GM11168 (cell line): ENCODE measurements at regions not wholly inside any gene's neighbourhood (a gene's known extent, or its start where the extent isn't known, plus 50 kb on each side); places are given as distances from the start of the nearest gene placed in this dataset.

Experiments used
- in situ Hi-C: fragments of 300-500 bp; cut with MboI; formaldehyde crosslinking; loops from one replicate; pipeline ENCODE4 v1.12.0; 2022; ENCODE audit warnings: low sequenced_read_pairs; ENCODE audit not compliant: unreplicated experiment

DNA sequence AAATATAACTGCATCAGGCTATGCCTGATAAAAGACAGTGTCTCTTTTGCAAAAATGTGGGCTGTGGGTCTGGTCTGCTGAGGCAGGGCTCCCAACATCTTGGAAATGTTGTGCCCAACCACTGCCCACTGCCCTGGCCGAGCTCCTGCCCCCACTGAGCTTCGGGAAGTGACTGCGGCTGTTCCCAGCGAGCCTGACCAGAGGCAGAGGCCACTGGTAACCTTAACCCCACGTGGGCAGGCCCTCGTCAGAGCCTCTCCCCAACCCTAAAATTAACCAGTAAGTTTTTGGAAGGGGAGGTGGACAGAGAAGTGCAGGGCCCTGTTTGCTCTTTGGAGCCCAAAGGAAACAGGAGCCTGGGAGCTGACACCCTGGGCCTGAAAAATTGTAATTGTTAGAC, 225.9 kb downstream of the MAFB start:
- in situ Hi-C loops = no loop called here

DNA sequence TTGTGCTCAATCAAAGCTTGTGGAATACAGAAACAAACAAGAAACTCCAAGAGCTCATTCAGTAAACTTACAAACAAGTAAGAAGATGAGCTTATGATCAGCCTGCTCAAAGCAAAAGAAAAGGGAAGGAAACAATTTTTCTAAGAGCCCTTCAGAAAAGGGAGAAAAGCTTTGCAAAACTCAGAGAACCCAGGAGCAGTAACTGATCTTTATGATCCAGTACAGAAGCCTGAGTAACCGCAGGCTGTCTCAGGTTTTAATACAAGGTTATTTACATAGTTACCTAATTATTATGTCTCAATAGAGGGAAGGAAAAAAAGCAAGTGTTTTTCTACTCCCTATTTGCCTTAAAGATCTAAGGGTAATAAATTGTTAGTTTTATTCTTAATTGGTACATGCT, 226.5 kb downstream of the MAFB start:
- in situ Hi-C loops = no loop called here

DNA sequence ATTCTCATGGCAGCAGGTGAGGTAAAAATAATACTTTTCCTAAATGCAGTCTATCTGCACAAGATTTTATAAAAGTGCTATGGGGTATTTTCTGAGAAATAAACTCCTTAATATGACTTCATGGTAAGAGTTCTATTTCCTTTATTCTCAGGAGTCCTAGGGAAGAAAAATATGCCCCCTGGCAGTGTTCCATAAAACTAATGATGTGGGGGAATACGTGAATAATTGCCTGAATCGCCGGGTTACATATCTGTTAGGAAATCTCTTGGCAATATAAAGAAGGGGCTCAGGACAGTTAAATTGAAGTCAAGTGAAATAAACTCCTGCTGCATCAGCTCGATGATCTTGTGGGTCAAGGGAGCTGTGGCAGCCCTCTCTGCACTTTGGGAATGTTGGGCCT, 229.7 kb downstream of the MAFB start:
- in situ Hi-C loops = no loop called here

DNA sequence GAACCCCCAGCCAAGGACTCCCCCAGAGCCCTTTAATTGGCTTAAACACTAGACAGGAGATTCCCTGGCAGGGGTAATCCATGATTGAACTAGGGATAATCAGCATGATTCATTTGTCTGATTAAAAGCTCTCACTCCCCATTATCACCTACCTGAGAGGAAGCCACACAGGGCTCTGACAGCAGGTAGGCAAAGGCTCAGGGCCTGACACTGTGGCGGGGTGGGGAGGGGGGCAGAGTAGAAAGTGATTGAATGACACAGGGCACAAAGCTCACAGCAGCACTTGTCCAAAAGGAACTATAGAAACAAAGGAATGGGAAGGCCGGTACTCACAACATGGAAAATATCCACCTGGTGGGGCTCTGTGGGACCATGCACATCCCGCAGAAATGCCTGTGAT, 231.6 kb downstream of the MAFB start:
- in situ Hi-C loops = no loop called here

DNA sequence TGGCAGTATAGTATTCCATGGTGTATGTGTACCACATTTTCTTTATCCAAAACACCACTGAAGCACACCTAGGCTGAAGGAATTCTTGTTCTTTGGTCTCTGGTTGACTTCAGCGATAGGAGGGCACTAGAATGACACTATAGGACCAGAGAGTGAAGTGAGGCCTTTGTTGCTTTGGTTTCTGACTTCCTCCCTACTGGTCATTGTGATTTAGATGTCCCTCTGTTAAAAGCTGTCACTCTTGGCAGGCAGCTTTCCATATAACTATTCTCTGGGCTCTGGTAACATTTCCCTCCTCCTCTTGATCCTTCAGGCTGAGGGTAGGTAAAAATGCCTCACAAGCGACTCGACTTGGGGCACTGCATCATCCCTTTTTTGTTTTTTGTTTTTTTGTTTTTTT, 236.3 kb downstream of the MAFB start:
- in situ Hi-C loops = no loop called here

DNA sequence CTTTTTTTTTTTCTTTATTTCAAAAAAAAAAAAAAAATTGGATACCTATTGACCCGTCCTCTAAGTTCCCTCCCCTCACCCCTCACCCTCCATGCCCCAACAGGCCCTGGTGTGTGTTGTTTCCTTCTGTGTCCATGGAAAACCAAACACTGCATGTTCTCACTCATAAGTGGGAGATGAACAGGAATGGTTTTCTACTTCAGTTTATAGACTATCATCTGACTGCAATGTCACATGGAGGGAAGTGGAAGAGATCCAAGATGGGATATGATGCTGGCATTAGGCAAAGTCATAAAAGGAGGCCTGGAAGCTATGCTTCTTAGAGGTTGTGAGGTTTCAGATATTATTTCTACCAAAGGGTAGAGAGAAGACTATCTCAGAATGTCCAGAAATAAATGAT, 237.5 kb downstream of the MAFB start:
- in situ Hi-C loops = no loop called here

DNA sequence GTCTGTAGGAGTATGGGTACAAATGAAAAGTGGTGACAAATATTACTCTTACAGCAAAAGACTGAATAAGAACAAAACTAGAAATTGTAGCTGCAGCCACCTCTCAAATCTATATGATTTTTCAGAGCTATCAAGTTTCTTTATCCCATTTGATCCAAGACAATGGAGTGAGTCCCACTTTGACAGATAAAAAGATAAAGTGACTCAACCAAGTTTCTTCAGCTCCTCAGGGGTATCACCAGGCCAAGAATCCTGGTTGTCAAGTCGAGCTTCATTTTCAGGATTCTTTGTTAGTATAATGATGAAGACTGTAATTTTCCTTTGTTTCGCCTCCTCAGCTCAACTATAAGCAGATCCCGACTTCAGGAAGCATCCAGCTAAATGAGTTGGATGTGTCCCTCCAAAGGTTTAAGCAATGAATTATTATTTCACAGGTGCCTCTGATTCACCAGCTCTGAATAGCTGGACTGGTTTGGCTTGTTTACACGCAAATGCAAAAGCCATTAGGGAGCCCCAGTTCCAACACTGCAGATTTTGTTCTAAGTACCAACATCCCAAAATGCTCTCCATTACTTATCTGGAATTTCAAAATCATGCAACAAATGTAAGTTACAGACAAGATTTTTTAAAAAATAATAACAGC, 238.9 kb downstream of the MAFB start:
- in situ Hi-C loops = no loop called here

DNA sequence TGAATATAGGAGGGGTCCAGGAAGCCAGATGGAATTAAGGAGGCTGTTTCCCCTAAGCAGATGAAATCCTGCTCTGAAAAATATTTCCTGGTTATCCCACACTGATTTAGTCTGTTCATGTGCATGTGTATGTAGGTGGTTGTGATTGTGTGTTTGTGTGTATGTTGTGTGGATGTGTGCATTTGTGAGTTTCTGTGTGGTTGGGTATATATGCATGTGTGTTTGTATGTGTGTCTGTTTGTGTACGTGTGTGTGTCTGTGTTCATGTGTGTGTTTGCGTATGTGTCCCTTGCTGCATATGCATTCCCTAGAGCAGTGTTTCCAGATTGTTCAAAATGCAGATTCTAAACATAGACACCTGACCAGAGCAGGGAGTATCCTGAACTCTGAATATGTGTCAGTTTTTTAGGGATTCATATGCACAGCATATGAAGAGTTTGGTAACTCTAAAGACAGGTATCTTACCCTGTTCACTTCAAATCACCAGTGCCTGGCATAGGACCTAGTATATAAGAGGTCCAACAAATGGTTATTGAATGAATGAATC, 239.8 kb downstream of the MAFB start:
- in situ Hi-C loops = no loop called here

DNA sequence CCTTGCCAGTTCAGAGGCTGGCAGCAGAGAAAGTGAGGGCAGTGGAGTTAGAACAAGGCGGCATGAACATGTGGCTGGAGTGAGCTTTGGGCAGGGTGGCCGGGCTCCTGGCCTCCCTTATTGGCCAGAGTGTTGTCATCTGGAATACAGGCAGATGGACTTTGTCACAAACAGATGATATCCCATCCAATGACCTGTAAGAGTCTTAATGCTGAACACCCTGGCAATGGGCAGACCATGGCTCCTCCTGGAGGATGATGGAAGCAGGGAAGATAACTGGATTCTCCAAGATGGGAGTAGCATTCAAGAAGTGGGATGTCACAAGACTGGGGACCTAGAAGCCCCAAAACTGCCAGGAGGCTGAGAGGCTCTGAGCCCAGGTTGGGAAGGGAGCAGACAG, 242.1 kb downstream of the MAFB start:
- in situ Hi-C loops = no loop called here

DNA sequence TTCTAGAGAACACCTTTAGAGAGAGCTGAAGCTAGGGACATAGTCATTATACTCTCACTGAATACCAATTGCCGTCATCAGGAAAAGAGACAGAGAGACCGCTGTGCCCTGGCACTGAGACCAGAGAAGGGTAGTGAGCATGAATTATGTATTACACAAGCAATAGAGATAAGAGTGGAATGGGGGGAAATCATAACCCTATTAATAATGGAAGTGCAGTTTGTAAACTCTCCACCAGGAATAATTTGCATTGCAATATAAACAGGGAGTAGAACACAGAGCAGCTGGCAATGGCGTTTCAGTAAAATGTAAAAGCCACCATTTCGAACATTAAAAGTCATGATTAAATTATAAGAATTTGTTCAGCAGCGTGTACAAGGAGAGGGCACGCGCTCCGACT, 244.5 kb downstream of the MAFB start:
- in situ Hi-C loops = no loop called here

DNA sequence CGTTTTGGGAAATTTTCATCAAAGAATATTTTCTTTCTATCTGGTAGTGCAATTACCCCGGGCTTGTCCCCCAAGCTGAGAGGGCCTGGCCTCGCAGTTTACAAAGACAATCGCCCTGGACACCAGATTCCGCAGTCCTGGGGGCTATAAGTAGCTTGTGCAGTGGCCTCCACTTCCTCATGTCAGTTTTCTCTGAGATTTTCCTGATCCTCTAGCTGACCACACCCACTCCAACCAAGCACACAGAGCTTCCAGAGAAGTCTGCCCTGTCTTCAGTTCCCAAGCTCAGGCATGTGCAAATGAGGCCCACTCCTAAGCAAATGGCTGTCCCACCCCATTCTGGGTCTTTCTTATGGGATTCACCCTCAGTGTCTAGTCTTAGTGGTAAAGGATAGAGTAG, 245.3 kb downstream of the MAFB start:
- in situ Hi-C loops = no loop called here

DNA sequence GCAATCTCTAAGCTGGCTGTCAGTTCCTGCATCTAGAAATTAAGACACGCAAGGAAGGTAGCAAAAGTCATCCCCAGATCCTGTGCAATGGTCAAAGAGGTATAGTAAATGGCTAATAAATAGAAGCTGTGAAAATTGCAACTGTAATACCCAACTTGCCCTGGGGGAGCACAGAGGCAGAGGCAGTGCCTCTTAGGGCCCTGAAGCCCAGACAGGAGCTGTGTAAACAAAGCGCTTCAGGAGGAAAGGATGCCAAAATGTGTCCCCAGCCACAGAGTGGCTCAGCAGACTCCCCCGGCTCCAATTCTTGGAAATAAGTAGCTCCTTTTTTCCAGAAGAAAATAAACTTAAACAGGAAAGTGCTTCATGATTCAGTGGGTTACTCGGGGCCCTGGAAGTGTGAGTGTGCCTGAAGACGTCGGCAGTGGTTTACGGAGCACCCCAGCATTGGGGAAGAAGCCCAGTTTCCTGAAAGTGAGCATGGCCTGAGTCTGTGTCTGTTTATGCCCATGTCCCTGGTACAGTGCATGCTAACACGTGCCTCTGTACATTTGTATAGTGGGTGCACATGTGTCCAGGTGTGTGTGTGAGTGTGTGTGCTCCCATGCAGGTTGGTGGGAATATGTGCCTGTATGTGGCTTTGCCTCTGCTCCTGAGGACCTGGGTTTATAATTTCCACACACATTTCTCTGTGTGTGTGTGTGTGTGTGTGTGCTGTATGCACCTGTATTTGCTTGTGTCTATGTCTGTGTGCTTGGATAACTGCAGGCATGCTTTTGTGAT, 246.7 kb downstream of the MAFB start:
- in situ Hi-C loops = no loop called here

DNA sequence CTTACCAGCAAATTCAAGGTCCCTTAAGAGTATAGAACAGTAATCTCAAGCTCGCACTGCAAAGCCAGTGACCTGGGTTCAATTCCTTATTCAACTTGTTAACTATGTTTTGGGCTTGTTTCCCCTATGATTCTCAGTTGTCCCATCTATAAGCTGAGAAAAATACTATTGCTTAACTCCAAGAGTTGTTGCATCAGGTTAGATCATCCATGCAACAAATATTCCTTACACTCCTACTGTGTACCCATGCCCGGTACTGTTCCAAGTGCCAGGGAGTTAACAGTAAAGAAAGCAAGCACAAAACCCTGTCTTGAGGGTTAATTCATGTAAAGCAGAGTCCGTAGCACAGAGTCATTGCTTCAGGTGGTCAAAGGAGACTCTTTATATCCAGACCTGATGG, 247.3 kb downstream of the MAFB start:
- in situ Hi-C loops = no loop called here

DNA sequence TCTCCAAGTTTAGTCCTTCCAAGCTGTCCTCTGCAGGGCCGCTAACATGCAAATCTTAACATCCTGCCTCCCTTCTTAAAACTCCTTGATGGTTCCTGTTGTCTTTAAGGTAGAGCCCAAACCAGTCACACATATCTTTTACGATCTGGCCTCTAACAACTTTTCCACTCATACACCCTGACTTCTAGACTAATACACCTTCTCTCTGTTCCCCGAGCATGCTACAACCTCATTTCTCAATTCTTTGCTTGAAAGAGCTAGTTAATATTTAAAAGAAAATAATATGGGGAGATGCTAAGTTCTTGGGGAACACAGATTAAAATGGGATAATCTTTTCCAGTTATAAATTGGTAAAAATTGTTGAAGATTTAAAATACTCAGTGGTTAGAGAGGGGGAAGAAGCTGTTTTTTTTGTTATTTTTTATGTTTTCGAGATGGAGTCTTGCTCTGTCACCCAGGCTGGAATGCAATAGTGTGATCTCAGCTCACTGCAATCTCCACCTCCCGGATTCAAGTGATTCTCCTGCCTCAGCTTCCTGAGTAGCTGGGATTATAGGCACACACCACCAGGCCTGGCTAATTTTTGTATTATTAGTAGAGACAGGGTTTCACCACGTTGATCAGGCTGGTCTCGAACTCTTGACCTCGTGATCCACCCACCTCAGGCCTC, 250.7 kb downstream of the MAFB start:
- in situ Hi-C loops = no loop called here

DNA sequence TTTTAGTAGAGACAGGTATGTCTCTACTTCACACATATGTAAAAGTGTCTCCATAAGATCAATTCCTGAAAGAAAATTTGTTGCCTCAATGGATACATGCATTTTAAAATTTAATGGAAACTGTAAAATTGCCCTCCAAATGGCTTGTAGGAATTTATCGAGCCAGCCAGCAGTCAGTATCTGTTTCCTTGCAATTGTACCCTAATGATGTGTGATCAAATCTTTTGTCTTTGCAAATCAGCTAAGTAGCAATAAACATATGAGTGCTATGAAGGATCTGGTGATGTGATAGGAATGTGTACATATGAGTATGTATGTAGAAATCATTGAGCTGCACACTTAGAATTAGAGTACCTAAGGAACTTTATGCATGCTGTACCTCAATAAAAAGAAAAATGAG, 253.0 kb downstream of the MAFB start:
- in situ Hi-C loops = no loop called here

DNA sequence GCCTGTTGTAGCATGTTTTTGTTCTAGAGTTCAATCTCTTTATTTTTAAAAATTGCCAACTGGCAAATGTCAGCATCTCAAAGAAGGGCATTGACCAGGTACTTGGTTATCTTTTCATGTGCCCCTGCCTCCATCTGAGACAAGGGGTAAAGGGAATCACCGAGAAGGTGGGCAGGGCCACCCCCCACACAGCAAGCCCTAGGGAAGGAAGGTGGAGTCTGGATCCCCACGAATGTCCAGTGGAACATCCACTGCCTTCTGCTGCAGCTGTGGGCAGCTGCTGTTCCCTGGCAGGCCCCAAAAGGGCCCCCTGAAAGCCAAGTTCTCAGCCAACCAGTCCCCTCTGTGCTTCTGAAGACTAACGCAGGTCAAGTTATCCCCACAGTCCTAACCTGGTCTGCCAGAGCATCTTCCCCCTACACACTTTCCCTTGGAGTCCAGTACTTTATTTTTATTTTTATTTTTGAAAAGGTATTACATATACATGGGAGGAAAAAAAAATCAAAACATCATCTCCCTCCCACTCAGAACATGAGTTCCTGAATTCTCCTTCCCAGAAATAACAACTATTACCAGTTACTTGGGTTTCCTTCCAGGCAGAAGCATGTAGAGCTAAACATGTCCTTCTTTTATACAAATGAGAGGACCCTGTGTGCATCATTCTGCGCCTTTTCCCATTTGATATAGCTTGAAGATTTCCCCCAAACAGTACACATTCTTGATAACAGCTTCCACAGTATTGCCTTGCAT, 253.7 kb downstream of the MAFB start:
- in situ Hi-C loops = no loop called here

DNA sequence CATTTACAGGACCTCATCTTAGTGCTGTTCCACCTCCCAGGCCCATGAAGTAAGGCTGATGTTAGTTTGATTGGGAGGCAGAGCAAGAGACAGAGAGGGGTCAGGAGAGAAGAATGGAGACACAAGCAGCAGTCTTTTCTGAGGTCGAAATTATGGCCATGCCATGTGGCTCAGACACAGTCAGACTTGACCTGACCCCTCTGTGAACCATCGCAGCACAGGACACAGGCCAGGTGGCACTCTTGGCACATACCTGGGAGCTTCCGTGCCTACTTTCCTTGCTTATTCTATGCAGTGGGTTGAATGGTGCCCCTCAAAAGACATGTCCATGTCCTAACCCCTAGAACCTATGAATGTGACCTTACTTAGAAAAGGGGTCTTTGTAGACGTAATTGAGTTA, 254.9 kb downstream of the MAFB start:
- in situ Hi-C loops = no loop called here

DNA sequence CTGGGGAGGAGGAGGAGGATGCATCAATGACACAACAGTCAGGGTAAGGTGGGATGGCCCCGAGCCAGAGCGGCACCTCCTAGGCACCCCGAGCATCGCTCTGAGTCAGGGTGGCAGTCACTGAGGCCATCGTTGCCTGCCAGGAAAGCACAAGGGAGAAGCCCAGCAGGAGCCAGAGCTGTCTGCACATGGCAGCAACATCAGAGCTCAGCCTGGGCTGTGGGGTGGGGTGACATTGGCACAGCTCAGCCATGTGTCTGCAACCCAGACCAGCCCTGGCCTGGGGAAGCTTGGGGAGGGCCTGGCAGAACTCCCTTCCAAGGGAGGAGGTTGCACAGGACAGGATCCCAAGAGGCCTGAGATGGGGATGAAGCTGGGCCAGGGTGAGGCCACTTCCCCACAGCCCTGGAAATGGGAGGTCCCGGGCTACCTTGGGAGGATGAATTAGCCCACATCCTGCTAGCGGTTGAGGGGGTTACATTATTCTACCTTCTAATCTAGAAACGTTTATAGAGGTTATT, 255.6 kb downstream of the MAFB start:
- in situ Hi-C loops = no loop called here

DNA sequence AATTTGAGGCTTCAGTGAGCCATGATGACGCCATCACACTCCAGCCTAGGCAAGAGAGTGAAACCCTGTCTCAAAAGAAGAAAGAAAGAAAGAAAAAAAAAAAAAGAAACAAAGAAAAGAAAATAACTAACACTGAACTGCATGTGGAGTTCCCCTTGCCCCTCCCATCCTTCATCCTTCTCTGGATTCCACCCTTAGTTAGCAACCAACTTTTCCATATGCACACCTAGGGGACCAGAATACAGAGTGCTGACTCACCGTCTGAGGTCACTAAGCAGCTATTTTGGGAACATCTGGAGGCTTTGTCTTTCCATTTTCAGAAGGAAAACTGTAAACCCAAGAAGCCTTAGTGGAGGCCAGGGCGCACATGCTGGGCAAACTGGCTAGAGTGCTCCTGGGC, 257.4 kb downstream of the MAFB start:
- in situ Hi-C loops = no loop called here

DNA sequence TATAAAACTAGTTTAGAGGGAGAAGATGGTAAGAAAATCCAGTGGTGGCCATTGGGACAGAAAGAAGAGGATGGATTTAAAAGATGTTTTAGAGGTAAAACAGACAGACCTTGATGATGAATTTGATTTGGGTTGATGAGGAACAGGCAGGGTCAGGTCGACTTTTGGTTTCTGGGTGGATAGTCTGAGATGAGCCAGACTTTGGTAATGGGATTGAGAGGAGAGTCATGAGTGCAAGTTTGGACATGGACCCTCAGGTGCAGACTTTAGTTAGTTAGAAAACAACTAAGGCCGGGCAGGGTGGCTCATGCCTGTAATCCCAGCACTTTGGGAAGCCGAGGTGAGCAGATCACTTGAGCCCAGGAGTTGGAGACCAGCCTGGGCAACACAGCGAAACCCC, 257.9 kb downstream of the MAFB start:
- in situ Hi-C loops = no loop called here
